ENCODE measurements at regions not wholly inside any gene's neighbourhood (a gene's known extent, or its start where the extent isn't known, plus 50 kb on each side); places are given as distances from the start of the nearest gene placed in this dataset.

DNA sequence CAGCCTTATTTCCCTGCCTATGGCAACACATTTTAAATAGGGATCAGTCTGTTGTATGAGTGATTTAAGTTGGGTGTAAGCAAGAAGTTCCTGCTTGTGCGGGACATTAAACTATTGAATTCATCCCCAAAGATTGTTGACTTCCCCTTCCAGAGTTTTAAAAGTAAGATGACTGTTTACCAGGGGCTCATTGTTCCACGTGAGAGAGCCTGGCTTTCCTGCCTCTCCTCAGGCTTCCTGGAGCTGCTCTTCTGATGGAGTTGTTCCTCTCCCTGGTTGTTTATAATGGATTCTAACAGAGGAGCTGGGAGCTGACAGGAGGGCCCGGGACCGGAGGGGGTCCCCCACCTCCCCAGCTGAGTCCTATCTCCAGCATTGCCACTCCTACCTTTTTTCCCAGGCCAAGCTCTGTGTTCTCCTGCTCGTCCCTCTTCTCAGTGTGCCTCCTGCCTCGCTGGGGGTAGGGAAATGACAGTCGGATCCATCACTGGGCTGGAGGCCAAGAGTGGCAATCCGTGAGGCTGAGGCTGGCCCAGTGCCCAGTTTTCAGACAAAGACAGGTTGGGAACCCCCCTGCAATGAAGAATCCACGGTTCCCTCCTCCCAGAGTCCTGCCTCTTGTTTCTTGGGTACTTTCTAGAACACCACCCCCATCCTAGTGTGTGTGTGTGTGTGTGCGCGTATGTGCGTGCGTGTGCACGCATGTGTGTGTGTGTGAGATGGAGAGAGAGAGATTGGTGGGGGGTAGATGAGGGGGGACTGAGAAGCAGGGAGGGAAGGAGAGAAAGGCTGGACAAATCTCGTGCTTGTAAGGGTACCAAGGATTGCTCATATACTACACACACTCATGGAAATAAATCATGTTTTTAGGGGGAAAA is 123.7 kb upstream of the NFIB start:
- peak in 1 of 2 donors; percentile 9 for ATAC-seq
- TF ChIP-seq CTCF (IDR thresholded peaks at IDR 0.05 in 4 of 5, conservative IDR thresholded peaks at IDR 0.05 in 1 of 5): no peak
- TF ChIP-seq POLR2A (IDR thresholded peaks at IDR 0.05): no peak
- in situ Hi-C loops (cut with MboI; ENCODE audit: low sequenced_read_pairs in 4 of 4): loop anchor here in 1 of 4 donors (25.0 kb wide), 2 partner anchors 100 to 1225 kb away; no protein-coding TSS in a partner anchor
- no peak for DNase-seq
- H3K4me1 ChIP-seq: peaks cover 11 to 14% of the 10 kb centered on the region in 2 donors
- H3K4me3 ChIP-seq: no peak overlapping the region
- no peaks in the 10 kb centered on the region for H3K36me3 ChIP-seq
- intact Hi-C loops (cut with DNase I; ENCODE audit: low total_unique reads): no loop called here
- peak overlapping the region in 2 of 4 donors; percentile 31 to 49 for H3K27ac ChIP-seq
- no peaks in the 10 kb centered on the region for H3K9me3 ChIP-seq
- no peaks in the 10 kb centered on the region for H3K27me3 ChIP-seq

DNA sequence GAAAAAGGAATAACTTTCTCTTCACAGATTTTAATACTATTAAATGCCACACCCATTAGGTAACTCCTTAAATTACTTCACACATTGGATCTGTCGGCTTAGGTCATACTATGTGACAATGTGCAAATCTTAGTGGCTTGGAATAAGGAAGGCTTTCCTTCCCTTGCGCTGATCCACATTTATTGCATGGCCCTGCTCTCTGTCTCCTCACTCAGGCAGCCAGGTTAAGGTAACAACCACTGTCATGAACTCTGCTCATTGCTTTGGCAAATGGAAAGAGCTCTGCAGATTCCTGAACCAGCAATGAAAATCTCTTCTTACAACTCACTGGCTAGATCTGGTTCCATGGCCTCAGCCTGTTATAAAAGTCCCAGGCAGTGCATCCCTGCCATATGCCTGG is 121.9 kb upstream of the NFIB start:
- no peaks in the 10 kb centered on the region for H3K9me3 ChIP-seq
- H3K4me1 ChIP-seq: peaks cover 13 to 14% of the 10 kb centered on the region in 2 donors
- H3K27me3 ChIP-seq: no peaks in the 10 kb centered on the region
- in situ Hi-C loops (cut with MboI; ENCODE audit: low sequenced_read_pairs in 4 of 4): loop anchor here in 1 of 4 donors (25.0 kb wide), 2 partner anchors 99 to 1224 kb away; no protein-coding TSS in a partner anchor
- no peaks in the 10 kb centered on the region for H3K36me3 ChIP-seq
- ATAC-seq (no peak), DNase-seq (no peak)
- TF ChIP-seq CTCF (IDR thresholded peaks at IDR 0.05 in 4 of 5, conservative IDR thresholded peaks at IDR 0.05 in 1 of 5): no peak
- TF ChIP-seq POLR2A (IDR thresholded peaks at IDR 0.05): no peak
- H3K4me3 ChIP-seq: no peak overlapping the region
- H3K27ac ChIP-seq: peak overlapping the region in 2 of 4 donors; percentile 2 to 54
- intact Hi-C loops (cut with DNase I; ENCODE audit: low total_unique reads): no loop called here

GRCh38 chr9:14434971-14435718 is 121.2 kb upstream of the NFIB start:
- peak overlapping the region in 2 of 4 donors; percentile 2 to 54 for H3K27ac ChIP-seq
- H3K36me3 ChIP-seq: no peaks in the 10 kb centered on the region
- no peak for TF ChIP-seq POLR2A (IDR thresholded peaks at IDR 0.05)
- no peak for TF ChIP-seq CTCF (IDR thresholded peaks at IDR 0.05 in 4 of 5, conservative IDR thresholded peaks at IDR 0.05 in 1 of 5)
- H3K4me3 ChIP-seq: no peak overlapping the region
- peaks cover 13 to 14% of the 10 kb centered on the region in 2 donors for H3K4me1 ChIP-seq
- in situ Hi-C loops (cut with MboI; ENCODE audit: low sequenced_read_pairs in 4 of 4): loop anchor here in 1 of 4 donors (25.0 kb wide), 2 partner anchors 98 to 1223 kb away; no protein-coding TSS in a partner anchor
- H3K9me3 ChIP-seq: no peaks in the 10 kb centered on the region
- ATAC-seq: peak in 1 of 2 donors; percentile 26
- no peak for DNase-seq
- intact Hi-C loops (cut with DNase I; ENCODE audit: low total_unique reads): no loop called here
- no peaks in the 10 kb centered on the region for H3K27me3 ChIP-seq

GRCh38 chr9:14434158-14434504 is 120.2 kb upstream of the NFIB start:
- ATAC-seq: no peak
- TF ChIP-seq CTCF (IDR thresholded peaks at IDR 0.05 in 4 of 5, conservative IDR thresholded peaks at IDR 0.05 in 1 of 5) (no peak), POLR2A (IDR thresholded peaks at IDR 0.05) (no peak)
- H3K27me3 ChIP-seq: no peaks in the 10 kb centered on the region
- in situ Hi-C loops (cut with MboI; ENCODE audit: low sequenced_read_pairs in 4 of 4): loop anchor here in 1 of 4 donors (25.0 kb wide), 2 partner anchors 97 to 1222 kb away; no protein-coding TSS in a partner anchor
- no peak for DNase-seq
- no peak overlapping the region for H3K4me3 ChIP-seq
- no peaks in the 10 kb centered on the region for H3K36me3 ChIP-seq
- H3K9me3 ChIP-seq: no peaks in the 10 kb centered on the region
- peaks cover 13 to 14% of the 10 kb centered on the region in 2 donors for H3K4me1 ChIP-seq
- intact Hi-C loops (cut with DNase I; ENCODE audit: low total_unique reads): no loop called here
- no peak overlapping the region for H3K27ac ChIP-seq

Data from gastrocnemius medialis (tissue), 4 donors.